ENCODE measurements at regions not wholly inside any gene's neighbourhood (a gene's known extent, or its start where the extent isn't known, plus 50 kb on each side); places are given as distances from the start of the nearest gene placed in this dataset.

DNA sequence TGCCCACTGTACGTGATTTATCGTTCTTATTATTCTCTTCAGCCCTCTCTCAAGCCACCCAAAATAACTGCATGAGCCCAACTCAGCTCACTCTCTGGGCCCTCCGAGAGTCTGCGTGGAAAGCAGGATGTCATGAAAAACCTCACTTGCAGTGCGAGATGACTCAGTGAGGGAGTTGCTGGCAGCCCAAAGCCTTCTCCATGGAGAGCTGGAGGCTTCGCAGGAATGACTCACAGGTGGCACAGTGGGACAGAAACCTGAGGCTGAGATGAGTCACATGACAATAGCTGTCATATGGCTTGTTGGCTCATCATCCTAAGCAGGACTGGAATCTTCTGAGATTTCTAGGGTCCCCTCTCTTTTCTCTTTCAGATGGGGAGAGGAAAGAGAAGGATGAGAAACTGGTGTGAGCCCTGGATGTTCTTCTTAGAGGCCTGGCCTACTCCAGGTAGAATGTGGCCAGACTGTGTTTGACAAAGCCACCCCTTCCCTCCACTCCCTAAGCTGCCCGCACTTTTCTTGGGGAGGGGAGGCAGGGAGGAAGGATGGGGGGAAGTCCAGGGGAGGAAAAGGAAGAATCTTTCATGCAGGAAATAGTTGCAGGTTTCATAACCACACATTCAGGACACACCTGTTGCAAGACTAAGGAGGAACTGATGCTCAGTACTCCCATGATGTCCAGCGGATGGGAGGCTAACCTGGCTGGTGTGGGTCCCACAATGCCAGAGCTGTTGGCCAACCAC is 160.6 kb upstream of the RPL38 start:
- H3K27ac ChIP-seq: no peak overlapping the region
- 40% methylated on average over 8 of the region's 8 CpGs for WGBS
- TF ChIP-seq POLR2A (IDR thresholded peaks at IDR 0.05) (no peak), POLR2AphosphoS5 (IDR thresholded peaks at IDR 0.05) (peak; percentile 47)
- TF ChIP-seq, protein P1, sequence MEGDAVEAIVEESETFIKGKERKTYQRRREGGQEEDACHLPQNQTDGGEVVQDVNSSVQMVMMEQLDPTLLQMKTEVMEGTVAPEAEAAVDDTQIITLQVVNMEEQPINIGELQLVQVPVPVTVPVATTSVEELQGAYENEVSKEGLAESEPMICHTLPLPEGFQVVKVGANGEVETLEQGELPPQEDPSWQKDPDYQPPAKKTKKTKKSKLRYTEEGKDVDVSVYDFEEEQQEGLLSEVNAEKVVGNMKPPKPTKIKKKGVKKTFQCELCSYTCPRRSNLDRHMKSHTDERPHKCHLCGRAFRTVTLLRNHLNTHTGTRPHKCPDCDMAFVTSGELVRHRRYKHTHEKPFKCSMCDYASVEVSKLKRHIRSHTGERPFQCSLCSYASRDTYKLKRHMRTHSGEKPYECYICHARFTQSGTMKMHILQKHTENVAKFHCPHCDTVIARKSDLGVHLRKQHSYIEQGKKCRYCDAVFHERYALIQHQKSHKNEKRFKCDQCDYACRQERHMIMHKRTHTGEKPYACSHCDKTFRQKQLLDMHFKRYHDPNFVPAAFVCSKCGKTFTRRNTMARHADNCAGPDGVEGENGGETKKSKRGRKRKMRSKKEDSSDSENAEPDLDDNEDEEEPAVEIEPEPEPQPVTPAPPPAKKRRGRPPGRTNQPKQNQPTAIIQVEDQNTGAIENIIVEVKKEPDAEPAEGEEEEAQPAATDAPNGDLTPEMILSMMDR (IDR thresholded peaks at IDR 0.05): no peak

DNA sequence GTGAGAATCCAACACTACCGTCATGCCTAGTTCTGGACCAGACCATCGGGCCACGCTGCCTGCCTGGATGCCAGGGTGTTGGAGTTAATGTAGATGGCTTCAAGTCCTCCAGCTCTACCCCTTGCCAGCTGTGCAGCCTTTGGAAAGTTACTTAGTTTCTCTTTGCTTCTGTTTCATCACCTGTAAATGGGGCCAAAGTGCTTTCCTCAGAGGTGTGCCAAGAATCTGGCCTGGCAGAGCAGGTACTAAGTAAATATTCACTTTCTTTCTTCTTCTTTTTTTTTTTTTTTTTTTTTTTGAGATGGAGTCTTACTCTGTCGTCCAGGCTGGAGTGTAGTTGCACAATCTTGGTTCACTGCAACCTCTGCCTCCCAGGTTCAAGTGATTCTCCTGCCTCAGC is 159.5 kb upstream of the RPL38 start:
- Histone ChIP-seq H3K36me3 (no peaks in the 10 kb centered on the region), H3K27me3 (replicated peaks; ENCODE audit: insufficient read depth) (no peaks in the 10 kb centered on the region), H3K4me1 (replicated peaks) (no peaks in the 10 kb centered on the region), H3K4me3 (no peak overlapping the region), H3K9me3 (no peaks in the 10 kb centered on the region), H3K27ac (no peak overlapping the region)
- DNase-seq (ENCODE audit: low spot score): peak; percentile 36
- TF ChIP-seq POLR2A (IDR thresholded peaks at IDR 0.05): no peak
- TF ChIP-seq, protein P1 (IDR thresholded peaks at IDR 0.05): no peak
- peak; percentile 57 for TF ChIP-seq POLR2AphosphoS5 (IDR thresholded peaks at IDR 0.05)
- whole genome bisulfite sequencing: 26% methylated on average over 4 of the region's 4 CpGs
- intact Hi-C loops (cut with DNase I): no loop called here

More for the DNA sequence above, 160.6 kb upstream of the RPL38 start:
- Histone ChIP-seq H3K36me3 (no peaks in the 10 kb centered on the region), H3K27me3 (replicated peaks; ENCODE audit: insufficient read depth) (no peaks in the 10 kb centered on the region), H3K9me3 (no peaks in the 10 kb centered on the region), H3K4me3 (no peak overlapping the region), H3K4me1 (replicated peaks) (no peaks in the 10 kb centered on the region)
- intact Hi-C loops (cut with DNase I): no loop called here
- peak; percentile 49 for DNase-seq (ENCODE audit: low spot score)

DNA sequence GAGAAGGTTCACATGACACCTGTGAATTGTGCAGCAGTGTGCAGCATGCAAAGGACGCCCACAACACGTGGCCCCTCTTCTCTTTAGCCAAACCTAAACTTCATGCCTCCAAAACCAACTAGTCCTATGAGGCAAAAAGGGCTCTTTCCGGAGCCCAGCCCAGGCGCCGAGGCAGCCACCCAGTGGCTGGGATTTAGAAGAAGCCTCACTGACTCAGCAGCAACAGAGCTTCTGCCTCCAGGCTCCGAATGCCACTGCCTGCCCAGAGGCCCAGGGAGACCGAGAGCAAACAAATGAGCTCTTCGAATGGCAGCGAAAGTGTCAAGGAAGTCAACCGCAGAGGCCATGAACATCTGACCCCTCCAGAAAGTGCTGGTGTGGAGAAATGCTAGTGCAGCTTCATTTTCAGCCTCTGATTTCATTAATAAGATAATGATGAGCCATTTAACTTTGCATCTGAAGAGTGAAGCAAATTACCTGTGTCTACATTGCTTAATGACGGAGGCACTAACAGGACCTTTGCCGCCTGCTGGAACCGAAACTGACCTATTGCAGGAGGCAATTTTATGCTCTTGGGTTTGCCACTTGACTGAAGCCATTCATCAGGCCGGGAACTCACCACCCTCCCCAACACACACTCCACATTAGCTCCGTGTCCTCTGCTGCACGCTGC is 157.7 kb upstream of the RPL38 start:
- no peaks in the 10 kb centered on the region for H3K4me1 ChIP-seq (replicated peaks)
- 55% methylated on average over 15 of the region's 16 CpGs for WGBS
- no peak for DNase-seq (ENCODE audit: low spot score)
- H3K4me3 ChIP-seq: no peak overlapping the region
- no peak overlapping the region for H3K27ac ChIP-seq
- no peaks in the 10 kb centered on the region for H3K27me3 ChIP-seq (replicated peaks; ENCODE audit: insufficient read depth)
- H3K36me3 ChIP-seq: no peaks in the 10 kb centered on the region
- H3K9me3 ChIP-seq: no peaks in the 10 kb centered on the region
- TF ChIP-seq, protein P1 (IDR thresholded peaks at IDR 0.05): no peak
- TF ChIP-seq POLR2A (IDR thresholded peaks at IDR 0.05): no peak
- TF ChIP-seq POLR2AphosphoS5 (IDR thresholded peaks at IDR 0.05): no peak
- intact Hi-C loops (cut with DNase I): no loop called here

DNA sequence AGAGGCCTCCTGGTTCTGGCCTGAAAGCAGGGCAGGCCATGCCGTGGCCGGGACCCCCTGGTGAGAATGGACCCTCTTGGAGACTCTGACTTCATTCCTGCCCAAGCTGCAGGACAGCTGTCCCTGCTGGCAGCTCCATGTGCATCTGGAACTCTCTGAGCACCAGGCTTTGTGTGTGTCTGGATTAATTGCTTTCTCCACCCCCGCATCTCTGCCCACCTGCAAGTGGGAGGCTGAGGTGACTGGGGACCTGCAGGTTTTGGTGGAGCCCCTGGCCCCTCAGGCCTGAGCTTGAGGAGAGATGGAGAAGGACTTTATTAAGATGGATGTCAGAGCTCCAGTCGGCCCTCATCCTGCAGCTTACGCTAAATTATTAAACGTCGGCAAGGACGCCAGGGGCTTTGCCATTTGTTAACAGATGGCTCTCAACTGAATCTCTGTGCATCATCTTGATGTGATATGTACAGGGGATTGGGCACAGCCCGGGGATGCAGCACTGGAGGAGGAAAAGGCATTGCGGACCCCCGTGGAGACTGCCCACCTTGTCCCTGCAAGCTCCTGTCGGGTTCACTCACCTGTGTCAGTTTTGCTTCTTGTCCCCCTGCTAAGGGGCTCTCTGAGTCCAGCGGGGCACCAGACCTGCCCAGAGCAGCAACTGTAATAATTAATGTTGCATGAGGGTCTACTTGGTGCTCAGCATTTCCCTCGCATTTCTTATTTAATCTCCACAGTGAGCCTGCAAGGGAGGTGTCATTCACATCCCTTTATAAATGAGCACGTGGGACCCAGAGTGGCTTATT is 154.1 kb upstream of the RPL38 start:
- no peak for DNase-seq (ENCODE audit: low spot score)
- Histone ChIP-seq H3K4me3 (no peak overlapping the region), H3K4me1 (replicated peaks) (no peaks in the 10 kb centered on the region), H3K36me3 (no peaks in the 10 kb centered on the region), H3K27me3 (replicated peaks; ENCODE audit: insufficient read depth) (no peaks in the 10 kb centered on the region), H3K27ac (no peak overlapping the region), H3K9me3 (no peaks in the 10 kb centered on the region)
- intact Hi-C loops (cut with DNase I): no loop called here
- WGBS: 84% methylated on average over 15 of the region's 15 CpGs
- TF ChIP-seq, protein P1 (IDR thresholded peaks at IDR 0.05): no peak
- TF ChIP-seq POLR2A (IDR thresholded peaks at IDR 0.05): no peak
- no peak for TF ChIP-seq POLR2AphosphoS5 (IDR thresholded peaks at IDR 0.05)

All from prostate gland (tissue), 2 donors.